ENCODE measurements at regions not wholly inside any gene's neighbourhood (a gene's known extent, or its start where the extent isn't known, plus 50 kb on each side); places are given as distances from the start of the nearest gene placed in this dataset.

GRCh38 chr22:49118065-49118464, 709.6 kb downstream of the BRD1 start:
- no peaks in the 10 kb centered on the region for H3K36me3 ChIP-seq (ENCODE audit: control insufficient read depth, insufficient read depth, low read length)
- TF ChIP-seq CTCF (IDR thresholded peaks at IDR 0.05; ENCODE audit: insufficient read depth, low read depth, low read length) = no peak
- POLR2A ChIA-PET = no interaction called here
- H3K27me3 ChIP-seq (ENCODE audit: control insufficient read depth, insufficient read depth, low read length) = no peaks in the 10 kb centered on the region
- no peak overlapping the region for H3K4me3 ChIP-seq (ENCODE audit: low read depth, low read length)
- CTCF ChIA-PET = no interaction called here
- DNase-seq (ENCODE audit: low read depth) = no peak

GRCh38 chr22:49117486-49117885, 710.2 kb downstream of the BRD1 start:
- no peaks in the 10 kb centered on the region for H3K27me3 ChIP-seq (ENCODE audit: control insufficient read depth, insufficient read depth, low read length)
- ChIA-PET CTCF (no interaction called here), POLR2A (no interaction called here)
- no peak overlapping the region for H3K4me3 ChIP-seq (ENCODE audit: low read depth, low read length)
- TF ChIP-seq CTCF (IDR thresholded peaks at IDR 0.05; ENCODE audit: insufficient read depth, low read depth, low read length) = no peak
- no peaks in the 10 kb centered on the region for H3K36me3 ChIP-seq (ENCODE audit: control insufficient read depth, insufficient read depth, low read length)
- no peak for DNase-seq (ENCODE audit: low read depth)

- no peaks in the 10 kb centered on the region for H3K36me3 ChIP-seq (ENCODE audit: control insufficient read depth, insufficient read depth, low read length)
- CTCF ChIA-PET = no interaction called here
- TF ChIP-seq CTCF (IDR thresholded peaks at IDR 0.05; ENCODE audit: insufficient read depth, low read depth, low read length) = no peak
- H3K27me3 ChIP-seq (ENCODE audit: control insufficient read depth, insufficient read depth, low read length) = no peaks in the 10 kb centered on the region
- DNase-seq (ENCODE audit: low read depth) = no peak
- POLR2A ChIA-PET = no interaction called here
- no peak overlapping the region for H3K4me3 ChIP-seq (ENCODE audit: low read depth, low read length)
These were observed 711.1 kb downstream of the BRD1 start for GRCh38 chr22:49116486-49117120.

- Histone ChIP-seq H3K36me3 (ENCODE audit: control insufficient read depth, insufficient read depth, low read length) (no peaks in the 10 kb centered on the region), H3K27me3 (ENCODE audit: control insufficient read depth, insufficient read depth, low read length) (no peaks in the 10 kb centered on the region), H3K4me3 (ENCODE audit: low read depth, low read length) (no peak overlapping the region)
- no peak for DNase-seq (ENCODE audit: low read depth)
- no peak for TF ChIP-seq CTCF (IDR thresholded peaks at IDR 0.05; ENCODE audit: insufficient read depth, low read depth, low read length)
- ChIA-PET CTCF (no interaction called here), POLR2A (no interaction called here)
These were observed 711.7 kb downstream of the BRD1 start for GRCh38 chr22:49116021-49116420.

- H3K36me3 ChIP-seq (ENCODE audit: control insufficient read depth, insufficient read depth, low read length) = no peaks in the 10 kb centered on the region
- H3K4me3 ChIP-seq (ENCODE audit: low read depth, low read length) = no peak overlapping the region
- no peaks in the 10 kb centered on the region for H3K27me3 ChIP-seq (ENCODE audit: control insufficient read depth, insufficient read depth, low read length)
- ChIA-PET POLR2A (no interaction called here), CTCF (no interaction called here)
- DNase-seq (ENCODE audit: low read depth) = no peak
- TF ChIP-seq CTCF (IDR thresholded peaks at IDR 0.05; ENCODE audit: insufficient read depth, low read depth, low read length) = no peak
These were observed 712.5 kb downstream of the BRD1 start for GRCh38 chr22:49115197-49115596.

All from BJ (cell line).